Posterior cingulate gyrus (tissue), 11 donors: ENCODE measurements at regions not wholly inside any gene's neighbourhood (a gene's known extent, or its start where the extent isn't known, plus 50 kb on each side); places are given as distances from the start of the nearest gene placed in this dataset.
"Not testable (repeated sequence)": the region's sequence is repeated elsewhere in the genome, so short reads cannot be mapped to it uniquely, and the experiment has no call there.

Experiments
- DNase-seq, 10 donors: peaks; one replicate each; pipeline versions ENCODE4 v3.0.0 to v3.0.0-alpha.2; 2020 to 2021; ENCODE audit warnings: mixed read lengths in 3 of 10
- intact Hi-C: fragments of 100-400 bp; cut with DNase I; formaldehyde crosslinking; loops from one replicate; pipeline ENCODE4 v1.15.1; 2023

- intact Hi-C loops = no loop called here
- DNase-seq = no peak
Observed at GRCh38 chrX:3994315-3994714, 280.9 kb upstream of the PRKX start.

GRCh38 chrX:3990569-3990968 is 277.1 kb upstream of the PRKX start:
- DNase-seq = no peak
- intact Hi-C loops = no loop called here

- intact Hi-C loops = not testable (repeated sequence)
- peak in 5 of 10 donors; percentile 11 to 86 (median 23) for DNase-seq
Observed at GRCh38 chrX:3972104-3972858, 258.8 kb upstream of the PRKX start.

GRCh38 chrX:3968749-3969148 is 255.3 kb upstream of the PRKX start:
- intact Hi-C loops = no loop called here
- no peak for DNase-seq

- intact Hi-C loops = no loop called here
- no peak for DNase-seq
Observed at GRCh38 chrX:3963980-3964379, 250.5 kb upstream of the PRKX start.

- DNase-seq = no peak
Observed at GRCh38 chrX:3962511-3963311, 249.3 kb upstream of the PRKX start.

GRCh38 chrX:3960952-3961351 is 247.5 kb upstream of the PRKX start:
- DNase-seq = no peak
- intact Hi-C loops = no loop called here

More at GRCh38 chrX:3962511-3963311, 249.3 kb upstream of the PRKX start:
- intact Hi-C loops = no loop called here

GRCh38 chrX:3951859-3952258 is 238.4 kb upstream of the PRKX start:
- intact Hi-C loops = no loop called here
- DNase-seq = no peak

- DNase-seq = no peak
- intact Hi-C loops = no loop called here
Observed at GRCh38 chrX:3950373-3950772, 236.9 kb upstream of the PRKX start.

- intact Hi-C loops = no loop called here
Observed at GRCh38 chrX:3943965-3944364, 230.5 kb upstream of the PRKX start.

GRCh38 chrX:3940000-3940610 is 226.7 kb upstream of the PRKX start:
- intact Hi-C loops = no loop called here
- DNase-seq = no peak

More at GRCh38 chrX:3943965-3944364, 230.5 kb upstream of the PRKX start:
- DNase-seq = no peak

GRCh38 chrX:3938587-3938986 is 225.1 kb upstream of the PRKX start:
- intact Hi-C loops = no loop called here
- DNase-seq = no peak

GRCh38 chrX:3935196-3935595 is 221.7 kb upstream of the PRKX start:
- DNase-seq, intact Hi-C loops: not testable (repeated sequence)

- intact Hi-C loops, DNase-seq: not testable (repeated sequence)
Observed at GRCh38 chrX:3920424-3921017, 207.1 kb upstream of the PRKX start.

GRCh38 chrX:3919668-3920423 is 206.4 kb upstream of the PRKX start:
- intact Hi-C loops, DNase-seq: not testable (repeated sequence)

- not testable (repeated sequence) for DNase-seq
Observed at GRCh38 chrX:3914813-3915212, 201.4 kb upstream of the PRKX start.

GRCh38 chrX:3914059-3914458 is 200.6 kb upstream of the PRKX start:
- DNase-seq, intact Hi-C loops: not testable (repeated sequence)

More at GRCh38 chrX:3914813-3915212, 201.4 kb upstream of the PRKX start:
- intact Hi-C loops = not testable (repeated sequence)

- intact Hi-C loops, DNase-seq: not testable (repeated sequence)
Observed at GRCh38 chrX:3911012-3911411, 197.6 kb upstream of the PRKX start.

- intact Hi-C loops, DNase-seq: not testable (repeated sequence)
Observed at GRCh38 chrX:3910611-3911010, 197.2 kb upstream of the PRKX start.
